ENCODE measurements at regions not wholly inside any gene's neighbourhood (a gene's known extent, or its start where the extent isn't known, plus 50 kb on each side); places are given as distances from the start of the nearest gene placed in this dataset.

GRCh38 chr5:106127341-106127781 lies 1543.4 kb downstream of the EFNA5 start:
- no peak for TF ChIP-seq CTCF (IDR thresholded peaks at IDR 0.05; ENCODE audit: insufficient read depth, low read depth, low read length)
- TF ChIP-seq EZH2 (IDR thresholded peaks at IDR 0.05; ENCODE audit: insufficient read depth, low read length): no peak

Measured in astrocyte (in vitro differentiated cells and primary cell).